ENCODE measurements at regions not wholly inside any gene's neighbourhood (a gene's known extent, or its start where the extent isn't known, plus 50 kb on each side); places are given as distances from the start of the nearest gene placed in this dataset.
"Not testable (repeated sequence)": the region's sequence is repeated elsewhere in the genome, so short reads cannot be mapped to it uniquely, and the experiment has no call there.

DNA sequence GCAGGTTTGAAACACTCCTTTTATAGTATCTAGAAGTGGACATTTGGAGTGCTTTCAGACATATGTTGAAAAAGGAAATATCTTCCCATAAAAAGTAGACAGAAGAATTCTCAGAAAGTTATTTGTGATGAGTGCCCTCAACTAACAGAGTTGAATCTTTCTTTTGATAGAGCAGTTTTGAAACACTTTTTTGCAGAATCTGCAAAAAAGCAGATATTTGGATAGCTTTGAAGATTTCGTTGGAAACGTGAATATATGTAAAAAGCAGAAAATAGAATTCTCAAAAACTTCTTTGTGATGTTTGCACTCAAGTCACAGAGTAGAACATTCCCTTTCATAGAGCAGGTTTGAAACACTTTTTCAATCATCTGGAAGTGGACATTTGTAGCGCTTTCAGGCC is 676.4 kb upstream of the ZNF337 start:
- not testable (repeated sequence) for DNase-seq

GRCh38 chr20:26354511-26354910 is 657.9 kb upstream of the ZNF337 start:
- no peak for DNase-seq

DNA sequence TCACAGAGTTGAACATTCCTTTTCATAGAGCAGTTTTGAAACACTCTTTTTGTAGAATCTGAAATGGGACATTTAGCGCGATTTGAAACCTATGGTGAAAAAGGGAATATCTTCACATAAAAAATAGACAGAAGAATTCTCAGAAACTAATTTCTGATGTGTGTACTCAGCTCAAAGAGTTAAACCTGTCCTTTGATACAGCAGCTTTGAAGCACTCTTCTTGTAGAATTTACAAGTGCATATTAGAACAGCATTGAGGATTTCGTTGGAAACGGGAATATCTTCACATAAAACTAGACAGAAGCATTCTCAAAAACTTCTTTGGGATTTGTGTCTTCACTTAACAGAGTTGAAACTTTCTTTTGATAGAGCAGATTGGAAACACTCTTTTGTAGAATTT is 650.7 kb upstream of the ZNF337 start:
- no peak for DNase-seq

DNA sequence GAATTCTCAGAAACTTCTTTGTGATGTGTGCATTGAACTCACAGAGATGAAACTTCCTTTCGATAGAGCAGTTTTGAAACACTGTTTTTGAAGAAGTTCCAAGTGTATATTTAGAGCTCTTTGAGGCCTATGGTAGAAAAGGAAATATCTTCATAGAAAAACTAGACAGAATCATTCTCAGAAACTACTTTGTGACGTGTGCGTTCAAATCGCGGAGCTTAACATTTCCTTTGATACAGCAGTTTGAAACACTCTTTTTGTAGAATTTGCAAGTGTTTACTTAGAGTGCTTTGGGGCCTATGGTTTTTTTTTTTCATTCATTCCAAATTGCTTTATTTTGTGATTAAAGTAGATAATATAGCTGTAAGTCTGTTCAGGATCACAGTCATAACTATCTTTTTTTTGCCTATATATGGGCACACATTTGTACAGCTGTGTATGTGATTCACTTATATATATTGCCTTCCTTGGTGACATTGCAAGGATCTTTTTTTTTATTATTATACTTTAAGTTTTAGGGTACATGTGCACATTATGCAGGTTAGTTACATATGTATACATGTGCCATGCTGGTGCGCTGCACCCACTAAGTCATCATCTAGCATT is 643.9 kb upstream of the ZNF337 start:
- DNase-seq: not testable (repeated sequence)

DNA sequence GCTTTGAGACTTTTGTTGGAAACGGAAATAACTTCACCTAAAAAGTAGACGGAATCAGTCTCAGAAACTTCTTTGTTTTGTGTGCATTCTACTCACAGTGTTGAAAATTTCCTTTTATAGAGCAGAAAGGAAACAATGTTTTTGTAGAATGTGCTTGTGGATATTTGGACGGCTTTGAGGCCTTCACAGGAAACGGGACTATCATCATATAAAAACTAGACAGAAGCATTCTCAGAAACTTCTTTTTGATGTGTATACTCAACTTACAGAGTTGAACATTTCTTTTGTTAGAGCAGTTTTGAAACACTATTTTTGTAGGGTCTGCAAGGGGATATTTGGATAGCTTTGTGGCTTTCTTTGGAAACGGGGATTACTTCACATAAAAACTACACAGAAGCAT is 627.5 kb upstream of the ZNF337 start:
- no peak for DNase-seq

DNA sequence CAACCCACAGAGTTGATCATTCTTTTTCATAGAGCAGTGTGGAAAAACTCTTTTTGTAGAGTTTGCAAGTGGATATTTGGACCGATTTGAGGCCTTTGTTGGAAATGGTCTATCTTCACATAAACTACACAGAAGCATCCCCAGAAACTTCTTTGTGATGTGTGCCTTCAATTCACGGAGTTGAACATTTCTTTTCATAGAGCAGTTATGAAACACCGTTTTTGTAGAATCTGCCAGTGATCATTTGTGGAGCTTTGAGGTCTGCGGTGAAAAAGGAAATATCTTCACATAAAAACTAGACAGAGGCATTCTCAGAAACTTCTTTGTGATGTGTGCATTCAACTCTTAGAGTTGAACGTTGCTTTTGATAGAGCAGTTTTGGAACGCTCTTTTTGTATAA is 618.4 kb upstream of the ZNF337 start:
- DNase-seq: no peak

DNA sequence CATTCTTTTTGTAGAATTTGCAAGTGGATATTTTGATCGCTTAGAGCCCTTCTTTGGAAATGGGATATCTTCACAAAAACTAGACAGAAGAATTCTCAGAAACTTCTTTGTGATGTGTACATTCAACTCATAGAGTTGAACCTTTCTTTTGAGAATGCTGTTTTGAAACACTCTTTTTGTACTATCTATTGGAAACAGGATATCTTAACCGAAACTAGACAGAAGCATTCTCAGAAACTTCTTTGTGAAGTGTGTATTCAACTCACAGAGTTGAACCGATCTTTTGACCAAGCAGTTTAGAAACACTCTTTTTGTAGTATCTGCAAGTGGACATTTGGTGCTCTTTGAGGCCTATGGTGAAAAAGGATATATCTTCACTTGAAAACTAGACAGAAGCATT is 613.1 kb upstream of the ZNF337 start:
- DNase-seq: not testable (repeated sequence)

- DNase-seq: no peak
Observed at GRCh38 chr20:26308961-26309360, 612.3 kb upstream of the ZNF337 start.

GRCh38 chr20:26295006-26295405 is 598.4 kb upstream of the ZNF337 start:
- no peak for DNase-seq

GRCh38 chr20:26288379-26289061 is 591.9 kb upstream of the ZNF337 start:
- DNase-seq: not testable (repeated sequence)

DNA sequence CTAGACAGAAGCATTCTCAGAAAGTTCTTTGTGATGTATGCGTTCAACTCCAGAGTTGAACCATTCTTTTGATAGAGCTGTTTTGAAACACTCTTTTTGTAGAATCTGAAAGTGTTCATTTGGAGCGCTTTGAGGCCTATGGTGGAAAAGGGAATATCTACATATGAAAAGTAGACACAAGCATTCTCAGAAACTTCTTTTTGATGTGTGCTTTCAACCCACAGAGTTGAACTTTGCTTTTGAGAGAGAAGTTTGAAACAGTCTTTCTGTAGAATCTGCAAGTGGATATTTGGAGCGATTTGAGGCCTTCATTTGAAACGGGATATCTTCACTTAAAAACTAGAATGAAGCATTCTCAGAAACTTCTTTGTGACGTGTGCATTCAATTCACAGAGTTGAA is 582.6 kb upstream of the ZNF337 start:
- no peak for DNase-seq

DNA sequence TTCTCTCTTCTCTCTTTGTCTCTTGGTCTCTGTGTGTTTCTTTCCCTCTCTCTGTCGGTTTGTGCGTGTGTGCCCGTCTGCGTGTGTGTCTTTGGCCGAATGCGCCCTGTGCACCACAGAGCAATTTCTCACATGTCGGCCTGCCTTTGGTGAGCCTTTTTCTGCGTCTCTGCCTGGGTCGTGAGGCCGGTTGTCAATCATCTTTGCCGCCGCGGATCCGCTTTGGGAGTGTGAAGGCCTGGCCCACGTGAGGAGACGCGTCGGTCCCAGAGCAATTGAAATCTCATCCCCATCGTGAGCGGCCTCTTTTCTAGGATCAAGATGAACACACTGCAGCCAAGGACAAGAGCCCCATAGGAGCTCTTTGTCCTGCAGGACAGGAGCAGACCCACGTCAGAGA is 580.7 kb upstream of the ZNF337 start:
- DNase-seq: no peak

DNA sequence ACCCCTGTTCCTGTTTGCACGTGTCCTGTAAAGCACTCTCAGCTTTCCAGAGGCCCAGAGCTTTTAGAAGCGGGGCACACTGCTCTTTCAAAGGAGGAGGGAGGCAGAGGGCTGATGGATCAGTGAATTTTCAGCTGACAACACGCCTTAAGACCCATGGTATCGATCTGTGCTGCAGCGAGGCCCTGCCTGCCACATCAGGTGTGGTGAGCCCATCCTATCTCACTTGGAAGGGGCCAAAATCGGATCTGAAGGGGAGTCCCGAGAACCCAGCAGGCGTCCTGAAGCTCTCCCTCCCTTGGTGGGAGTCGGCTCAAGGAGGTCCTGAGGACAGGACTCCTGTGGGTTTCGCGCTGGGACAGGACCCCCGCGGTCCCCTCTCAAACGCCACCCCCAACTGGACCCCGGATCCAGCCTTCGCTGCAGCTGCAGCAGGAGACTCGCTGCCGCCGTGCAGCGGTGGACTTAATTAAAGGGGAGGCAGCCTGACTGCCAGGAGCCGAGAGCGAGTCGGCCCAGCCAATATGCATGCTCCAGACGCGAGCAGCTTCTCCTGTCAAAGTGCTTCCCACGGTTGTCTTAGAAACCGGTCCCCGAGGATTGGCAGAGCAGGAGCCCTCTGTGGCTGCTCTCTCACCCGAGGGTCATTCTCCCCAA is 580.0 kb upstream of the ZNF337 start:
- peak; percentile 31 for DNase-seq

GRCh38 chr20:26268762-26269161 is 572.1 kb upstream of the ZNF337 start:
- not testable (repeated sequence) for DNase-seq

DNA sequence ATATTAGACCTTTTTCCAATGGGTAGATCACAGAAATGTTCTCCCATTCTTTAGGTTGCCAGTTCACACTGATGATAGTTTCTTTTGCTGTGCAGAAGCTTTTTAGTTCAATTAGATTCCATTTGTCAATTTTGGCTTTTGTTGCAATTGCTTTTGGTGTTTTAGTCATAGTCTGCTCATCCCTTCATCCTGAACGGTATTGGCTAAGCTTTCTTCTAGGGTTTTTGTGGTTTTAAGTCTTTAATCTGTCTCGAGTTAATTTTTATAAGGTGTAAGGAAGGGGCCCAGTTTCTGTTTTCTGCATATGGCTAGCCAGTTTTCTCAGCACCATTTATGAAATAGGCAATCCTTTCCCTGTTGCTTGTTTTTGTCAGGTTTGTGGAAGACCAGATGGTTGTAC is 564.3 kb upstream of the ZNF337 start:
- not testable (repeated sequence) for DNase-seq

- not testable (repeated sequence) for DNase-seq
Observed at GRCh38 chr20:26252311-26252975, 555.8 kb upstream of the ZNF337 start.

GRCh38 chr20:26251376-26251775 is 554.7 kb upstream of the ZNF337 start:
- DNase-seq: not testable (repeated sequence)

- not testable (repeated sequence) for DNase-seq
Observed at GRCh38 chr20:26250249-26251114, 553.8 kb upstream of the ZNF337 start.

- no peak for DNase-seq
Observed at GRCh38 chr20:26243731-26244130, 547.1 kb upstream of the ZNF337 start.

DNA sequence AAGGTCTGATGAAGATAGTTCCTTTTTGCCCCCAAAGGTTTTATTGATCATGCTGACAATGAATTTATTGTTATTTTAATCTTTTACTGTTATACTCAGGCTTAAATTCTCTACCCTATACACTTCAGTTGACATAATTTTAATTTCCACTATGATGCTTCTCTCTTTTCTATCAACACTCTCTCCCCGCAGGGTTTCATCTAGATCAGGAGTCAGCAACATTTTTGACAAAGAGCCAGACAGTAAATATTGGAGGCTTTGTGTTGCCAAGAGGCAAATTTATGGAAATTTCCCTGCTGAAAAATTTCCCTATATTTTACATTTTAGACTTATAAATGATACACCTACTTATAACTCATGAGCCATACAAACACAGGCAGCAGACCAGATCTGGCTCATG is 524.0 kb upstream of the ZNF337 start:
- DNase-seq: not testable (repeated sequence)

DNA sequence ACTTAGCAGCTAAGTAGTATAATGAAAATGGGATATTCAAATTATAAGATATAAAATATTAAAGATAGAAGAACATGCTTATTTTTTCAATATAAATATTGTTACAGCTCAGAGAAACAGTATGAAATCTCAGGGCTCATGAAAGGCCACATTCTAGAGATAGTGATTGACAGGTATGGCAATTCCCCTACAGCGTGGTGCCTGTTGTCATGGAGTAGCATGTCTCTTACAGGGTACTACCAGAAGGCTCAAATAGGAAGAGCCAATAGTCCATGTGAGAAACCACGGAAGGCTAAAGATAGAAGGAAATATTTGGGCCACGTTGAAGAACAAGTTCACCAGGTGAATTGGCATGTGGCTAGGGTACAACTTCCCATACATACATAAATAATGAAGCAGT is 522.9 kb upstream of the ZNF337 start:
- DNase-seq: not testable (repeated sequence)

- no peak for DNase-seq
Observed at GRCh38 chr20:26218301-26218700, 521.6 kb upstream of the ZNF337 start.

- DNase-seq: no peak
Observed at GRCh38 chr20:26216025-26216424, 519.4 kb upstream of the ZNF337 start.
